ENCODE measurements at regions not wholly inside any gene's neighbourhood (a gene's known extent, or its start where the extent isn't known, plus 50 kb on each side); places are given as distances from the start of the nearest gene placed in this dataset.

- no peak for DNase-seq
- no peaks in the 10 kb centered on the region for H3K4me1 Mint-ChIP-seq (ENCODE audit: low read depth)
- no peaks in the 10 kb centered on the region for H3K9me3 Mint-ChIP-seq
- H3K27ac Mint-ChIP-seq: no peak overlapping the region
- no peak overlapping the region for H3K4me3 Mint-ChIP-seq
- POLR2A ChIA-PET: no interaction called here
- H3K36me3 Mint-ChIP-seq: no peaks in the 10 kb centered on the region
- intact Hi-C loops (cut with micrococcal nuclease): no loop called here
- CTCF ChIA-PET: no interaction called here
- H3K27me3 Mint-ChIP-seq: no peaks in the 10 kb centered on the region
Observed at GRCh38 chr5:152297866-152298265, 107.2 kb downstream of the NMUR2 start.

- POLR2A ChIA-PET: no interaction called here
- no peaks in the 10 kb centered on the region for H3K9me3 Mint-ChIP-seq
- intact Hi-C loops (cut with micrococcal nuclease): no loop called here
- H3K4me1 Mint-ChIP-seq (ENCODE audit: low read depth): no peaks in the 10 kb centered on the region
- H3K27ac Mint-ChIP-seq: no peak overlapping the region
- CTCF ChIA-PET: no interaction called here
- no peak for DNase-seq
- no peaks in the 10 kb centered on the region for H3K36me3 Mint-ChIP-seq
- H3K4me3 Mint-ChIP-seq: no peak overlapping the region
- H3K27me3 Mint-ChIP-seq: no peaks in the 10 kb centered on the region
Observed at GRCh38 chr5:152293189-152293588, 111.9 kb downstream of the NMUR2 start.

GRCh38 chr5:152290181-152290580 lies 114.9 kb downstream of the NMUR2 start:
- no peaks in the 10 kb centered on the region for H3K36me3 Mint-ChIP-seq
- ChIA-PET CTCF (no interaction called here), POLR2A (no interaction called here)
- no peaks in the 10 kb centered on the region for H3K9me3 Mint-ChIP-seq
- peaks cover 2% of the 10 kb centered on the region for H3K27me3 Mint-ChIP-seq
- H3K4me3 Mint-ChIP-seq: no peak overlapping the region
- H3K4me1 Mint-ChIP-seq (ENCODE audit: low read depth): no peaks in the 10 kb centered on the region
- intact Hi-C loops (cut with micrococcal nuclease): no loop called here
- no peak for DNase-seq
- H3K27ac Mint-ChIP-seq: no peak overlapping the region

GRCh38 chr5:152288917-152289595 lies 116.0 kb downstream of the NMUR2 start:
- H3K27ac Mint-ChIP-seq: no peak overlapping the region
- no peak overlapping the region for H3K4me3 Mint-ChIP-seq
- CTCF ChIA-PET: no interaction called here
- H3K27me3 Mint-ChIP-seq: peaks cover 3% of the 10 kb centered on the region
- H3K9me3 Mint-ChIP-seq: no peaks in the 10 kb centered on the region
- no peaks in the 10 kb centered on the region for H3K36me3 Mint-ChIP-seq
- intact Hi-C loops (cut with micrococcal nuclease): no loop called here
- DNase-seq: no peak
- H3K4me1 Mint-ChIP-seq (ENCODE audit: low read depth): no peaks in the 10 kb centered on the region
- POLR2A ChIA-PET: no interaction called here

GRCh38 chr5:152288499-152288898 lies 116.6 kb downstream of the NMUR2 start:
- H3K27me3 Mint-ChIP-seq: peaks cover 3% of the 10 kb centered on the region
- H3K9me3 Mint-ChIP-seq: no peaks in the 10 kb centered on the region
- H3K4me3 Mint-ChIP-seq: no peak overlapping the region
- intact Hi-C loops (cut with micrococcal nuclease): no loop called here
- DNase-seq: no peak
- ChIA-PET CTCF (no interaction called here), POLR2A (no interaction called here)
- no peaks in the 10 kb centered on the region for H3K36me3 Mint-ChIP-seq
- H3K4me1 Mint-ChIP-seq (ENCODE audit: low read depth): no peaks in the 10 kb centered on the region
- H3K27ac Mint-ChIP-seq: no peak overlapping the region

GRCh38 chr5:152285764-152286163 lies 119.3 kb downstream of the NMUR2 start:
- Mint-ChIP-seq H3K27ac (no peak overlapping the region), H3K4me3 (no peak overlapping the region), H3K9me3 (no peaks in the 10 kb centered on the region), H3K27me3 (peaks cover 3% of the 10 kb centered on the region), H3K4me1 (ENCODE audit: low read depth) (no peaks in the 10 kb centered on the region), H3K36me3 (no peaks in the 10 kb centered on the region)
- CTCF ChIA-PET: interaction anchor here (1.1 kb wide), 1 partner anchor 19 kb away, joined by 3 read pairs; no protein-coding TSS in a partner anchor
- no peak for DNase-seq
- intact Hi-C loops (cut with micrococcal nuclease): no loop called here
- POLR2A ChIA-PET: no interaction called here

- intact Hi-C loops (cut with micrococcal nuclease): no loop called here
- H3K9me3 Mint-ChIP-seq: no peaks in the 10 kb centered on the region
- H3K27me3 Mint-ChIP-seq: peaks cover 6% of the 10 kb centered on the region
- CTCF ChIA-PET: no interaction called here
- no peak for DNase-seq
- POLR2A ChIA-PET: no interaction called here
- H3K36me3 Mint-ChIP-seq: no peaks in the 10 kb centered on the region
- no peak overlapping the region for H3K27ac Mint-ChIP-seq
- no peak overlapping the region for H3K4me3 Mint-ChIP-seq
- no peaks in the 10 kb centered on the region for H3K4me1 Mint-ChIP-seq (ENCODE audit: low read depth)
Observed at GRCh38 chr5:152282331-152282730, 122.7 kb downstream of the NMUR2 start.

GRCh38 chr5:152277936-152278335 lies 127.1 kb downstream of the NMUR2 start:
- Mint-ChIP-seq H3K27me3 (peaks cover 3% of the 10 kb centered on the region), H3K9me3 (no peaks in the 10 kb centered on the region), H3K27ac (no peak overlapping the region), H3K4me3 (no peak overlapping the region), H3K4me1 (ENCODE audit: low read depth) (no peaks in the 10 kb centered on the region), H3K36me3 (no peaks in the 10 kb centered on the region)
- no peak for DNase-seq
- intact Hi-C loops (cut with micrococcal nuclease): no loop called here
- POLR2A ChIA-PET: no interaction called here
- CTCF ChIA-PET: no interaction called here

GRCh38 chr5:152274224-152274623 lies 130.9 kb downstream of the NMUR2 start:
- Mint-ChIP-seq H3K4me1 (ENCODE audit: low read depth) (no peaks in the 10 kb centered on the region), H3K27me3 (peaks cover 4% of the 10 kb centered on the region), H3K9me3 (no peaks in the 10 kb centered on the region), H3K4me3 (no peak overlapping the region), H3K36me3 (no peaks in the 10 kb centered on the region), H3K27ac (no peak overlapping the region)
- intact Hi-C loops (cut with micrococcal nuclease): no loop called here
- no peak for DNase-seq
- ChIA-PET CTCF (no interaction called here), POLR2A (no interaction called here)

GRCh38 chr5:152271420-152271819 lies 133.7 kb downstream of the NMUR2 start:
- intact Hi-C loops (cut with micrococcal nuclease): no loop called here
- Mint-ChIP-seq H3K27ac (no peak overlapping the region), H3K27me3 (peaks cover 1% of the 10 kb centered on the region), H3K9me3 (no peaks in the 10 kb centered on the region), H3K4me3 (no peak overlapping the region), H3K36me3 (no peaks in the 10 kb centered on the region), H3K4me1 (ENCODE audit: low read depth) (no peaks in the 10 kb centered on the region)
- ChIA-PET CTCF (no interaction called here), POLR2A (no interaction called here)
- DNase-seq: no peak

- Mint-ChIP-seq H3K9me3 (no peaks in the 10 kb centered on the region), H3K27me3 (peaks cover 1% of the 10 kb centered on the region), H3K4me1 (ENCODE audit: low read depth) (no peaks in the 10 kb centered on the region), H3K4me3 (no peak overlapping the region), H3K27ac (no peak overlapping the region), H3K36me3 (no peaks in the 10 kb centered on the region)
- intact Hi-C loops (cut with micrococcal nuclease): no loop called here
- no peak for DNase-seq
- ChIA-PET CTCF (no interaction called here), POLR2A (no interaction called here)
Observed at GRCh38 chr5:152270096-152270495, 135.0 kb downstream of the NMUR2 start.

- ChIA-PET POLR2A (no interaction called here), CTCF (no interaction called here)
- no peaks in the 10 kb centered on the region for H3K36me3 Mint-ChIP-seq
- H3K27ac Mint-ChIP-seq: no peak overlapping the region
- H3K4me3 Mint-ChIP-seq: no peak overlapping the region
- intact Hi-C loops (cut with micrococcal nuclease): no loop called here
- H3K27me3 Mint-ChIP-seq: peaks cover 1% of the 10 kb centered on the region
- H3K9me3 Mint-ChIP-seq: no peaks in the 10 kb centered on the region
- no peaks in the 10 kb centered on the region for H3K4me1 Mint-ChIP-seq (ENCODE audit: low read depth)
- no peak for DNase-seq
Observed at GRCh38 chr5:152269533-152269932, 135.5 kb downstream of the NMUR2 start.

GRCh38 chr5:152264645-152265254 lies 140.3 kb downstream of the NMUR2 start:
- H3K9me3 Mint-ChIP-seq: no peaks in the 10 kb centered on the region
- no peak overlapping the region for H3K27ac Mint-ChIP-seq
- H3K27me3 Mint-ChIP-seq: no peaks in the 10 kb centered on the region
- ChIA-PET CTCF (no interaction called here), POLR2A (no interaction called here)
- H3K36me3 Mint-ChIP-seq: no peaks in the 10 kb centered on the region
- DNase-seq: no peak
- no peak overlapping the region for H3K4me3 Mint-ChIP-seq
- H3K4me1 Mint-ChIP-seq (ENCODE audit: low read depth): no peaks in the 10 kb centered on the region
- intact Hi-C loops (cut with micrococcal nuclease): no loop called here
